ENCODE measurements at regions not wholly inside any gene's neighbourhood (a gene's known extent, or its start where the extent isn't known, plus 50 kb on each side); places are given as distances from the start of the nearest gene placed in this dataset.

DNA sequence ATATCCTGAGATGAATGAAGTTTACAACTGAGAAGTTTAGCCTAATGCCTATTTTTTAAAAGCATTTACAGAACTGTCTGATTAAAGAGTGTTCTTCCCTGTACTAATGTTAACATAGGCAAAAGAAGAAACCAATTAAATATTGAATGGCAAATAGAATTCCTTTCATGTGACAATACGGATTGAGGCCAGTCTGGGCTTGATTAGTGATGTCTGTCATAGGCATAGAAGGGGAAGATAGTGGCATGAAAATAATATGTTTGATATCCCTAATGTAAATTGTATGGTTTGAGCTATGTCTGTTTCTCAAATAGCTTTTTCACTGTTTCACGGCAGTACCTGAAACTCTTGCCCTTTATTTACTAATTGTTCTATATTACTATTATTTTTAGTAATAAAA is 443.1 kb upstream of the CLINT1 start:
- TF ChIP-seq, protein P1, sequence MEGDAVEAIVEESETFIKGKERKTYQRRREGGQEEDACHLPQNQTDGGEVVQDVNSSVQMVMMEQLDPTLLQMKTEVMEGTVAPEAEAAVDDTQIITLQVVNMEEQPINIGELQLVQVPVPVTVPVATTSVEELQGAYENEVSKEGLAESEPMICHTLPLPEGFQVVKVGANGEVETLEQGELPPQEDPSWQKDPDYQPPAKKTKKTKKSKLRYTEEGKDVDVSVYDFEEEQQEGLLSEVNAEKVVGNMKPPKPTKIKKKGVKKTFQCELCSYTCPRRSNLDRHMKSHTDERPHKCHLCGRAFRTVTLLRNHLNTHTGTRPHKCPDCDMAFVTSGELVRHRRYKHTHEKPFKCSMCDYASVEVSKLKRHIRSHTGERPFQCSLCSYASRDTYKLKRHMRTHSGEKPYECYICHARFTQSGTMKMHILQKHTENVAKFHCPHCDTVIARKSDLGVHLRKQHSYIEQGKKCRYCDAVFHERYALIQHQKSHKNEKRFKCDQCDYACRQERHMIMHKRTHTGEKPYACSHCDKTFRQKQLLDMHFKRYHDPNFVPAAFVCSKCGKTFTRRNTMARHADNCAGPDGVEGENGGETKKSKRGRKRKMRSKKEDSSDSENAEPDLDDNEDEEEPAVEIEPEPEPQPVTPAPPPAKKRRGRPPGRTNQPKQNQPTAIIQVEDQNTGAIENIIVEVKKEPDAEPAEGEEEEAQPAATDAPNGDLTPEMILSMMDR (IDR thresholded peaks at IDR 0.05; ENCODE audit: unreplicated experiment), result no peak
- no peak for DNase-seq (ENCODE audit: low spot score, unreplicated experiment)
- H3K27ac Mint-ChIP-seq, result no peak overlapping the region
- peaks cover 3% of the 10 kb centered on the region for H3K9me3 Mint-ChIP-seq (ENCODE audit: low read depth)
- no peaks in the 10 kb centered on the region for H3K4me1 Mint-ChIP-seq (ENCODE audit: low read depth)
- H3K27me3 Mint-ChIP-seq, result peaks cover 6% of the 10 kb centered on the region
- no peaks in the 10 kb centered on the region for H3K36me3 Mint-ChIP-seq (ENCODE audit: insufficient read depth)
- no peak overlapping the region for H3K4me3 Mint-ChIP-seq (ENCODE audit: low read depth)

DNA sequence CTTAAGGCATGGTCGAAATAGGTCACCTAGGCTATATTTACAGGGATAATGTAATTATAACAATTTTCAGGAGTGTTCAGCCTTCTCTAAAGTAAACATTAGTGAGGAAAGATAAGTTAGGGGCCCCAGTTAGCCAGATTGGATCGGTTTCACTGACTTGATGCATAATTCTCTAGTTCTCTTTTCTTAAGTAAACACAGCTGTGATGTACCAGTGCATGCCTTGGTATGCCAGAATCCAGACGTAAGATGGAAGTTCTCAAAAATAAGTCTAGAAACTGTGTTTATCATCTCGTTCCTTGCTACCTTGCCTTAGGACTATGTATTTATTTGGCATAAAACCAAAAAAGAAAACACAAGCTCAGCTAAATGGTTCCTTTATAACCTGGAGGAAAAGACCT is 442.2 kb upstream of the CLINT1 start:
- Mint-ChIP-seq H3K36me3 (ENCODE audit: insufficient read depth) (no peaks in the 10 kb centered on the region), H3K27ac (no peak overlapping the region), H3K4me1 (ENCODE audit: low read depth) (no peaks in the 10 kb centered on the region), H3K27me3 (peaks cover 6% of the 10 kb centered on the region), H3K9me3 (ENCODE audit: low read depth) (peaks cover 9% of the 10 kb centered on the region), H3K4me3 (ENCODE audit: low read depth) (no peak overlapping the region)
- DNase-seq (ENCODE audit: low spot score, unreplicated experiment), result no peak
- TF ChIP-seq, protein P1 (IDR thresholded peaks at IDR 0.05; ENCODE audit: unreplicated experiment), result no peak

DNA sequence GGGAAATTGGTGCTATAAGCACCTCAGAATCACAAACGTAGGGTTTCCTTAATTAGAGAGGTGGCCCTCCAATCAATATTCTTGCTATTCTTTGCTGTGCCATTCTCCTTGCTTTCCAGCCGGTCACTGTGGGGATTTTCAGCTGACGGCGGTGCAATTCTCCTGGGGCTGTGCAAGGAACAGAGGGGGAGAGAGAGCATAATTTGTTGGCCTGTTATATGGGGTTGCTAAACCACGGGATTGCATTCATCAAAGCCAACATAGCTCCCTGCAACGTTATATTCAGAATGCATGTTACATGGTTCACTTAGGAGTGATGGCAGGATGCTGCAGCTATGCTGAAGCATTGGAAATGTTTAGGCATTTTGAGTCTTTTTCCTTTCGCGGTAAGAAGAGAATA is 441.3 kb upstream of the CLINT1 start:
- TF ChIP-seq, protein P1 (IDR thresholded peaks at IDR 0.05; ENCODE audit: unreplicated experiment), result no peak
- peaks cover 9% of the 10 kb centered on the region for H3K9me3 Mint-ChIP-seq (ENCODE audit: low read depth)
- no peak for DNase-seq (ENCODE audit: low spot score, unreplicated experiment)
- no peaks in the 10 kb centered on the region for H3K4me1 Mint-ChIP-seq (ENCODE audit: low read depth)
- H3K36me3 Mint-ChIP-seq (ENCODE audit: insufficient read depth), result no peaks in the 10 kb centered on the region
- H3K4me3 Mint-ChIP-seq (ENCODE audit: low read depth), result no peak overlapping the region
- H3K27ac Mint-ChIP-seq, result no peak overlapping the region
- peaks cover 6% of the 10 kb centered on the region for H3K27me3 Mint-ChIP-seq

DNA sequence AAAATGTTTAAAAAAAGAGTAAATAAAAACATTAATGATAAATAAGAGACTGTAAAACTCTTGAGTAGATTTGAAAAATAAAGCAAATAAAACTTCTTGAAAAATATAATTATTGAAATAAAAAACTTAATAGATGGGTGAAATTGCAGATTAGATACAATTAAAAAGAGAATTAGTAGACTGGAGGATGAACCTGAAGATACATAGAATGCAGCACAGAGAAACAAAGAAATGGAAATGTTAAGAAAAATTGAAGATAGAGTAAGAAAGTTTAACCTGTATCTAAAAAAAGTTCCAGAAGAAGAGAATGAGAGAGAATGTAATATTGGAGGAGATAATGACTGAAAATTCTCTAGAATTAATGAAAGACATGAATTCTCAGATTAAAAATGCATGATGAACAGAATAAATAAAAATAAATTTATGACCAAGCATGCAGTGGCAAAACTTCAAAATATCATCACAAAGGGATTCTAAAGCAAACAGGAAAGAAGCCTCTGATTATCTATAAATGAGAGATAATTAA is 438.1 kb upstream of the CLINT1 start:
- H3K4me3 Mint-ChIP-seq (ENCODE audit: low read depth), result no peak overlapping the region
- TF ChIP-seq, protein P1 (IDR thresholded peaks at IDR 0.05; ENCODE audit: unreplicated experiment), result no peak
- DNase-seq (ENCODE audit: low spot score, unreplicated experiment), result no peak
- H3K27ac Mint-ChIP-seq, result no peak overlapping the region
- H3K36me3 Mint-ChIP-seq (ENCODE audit: insufficient read depth), result no peaks in the 10 kb centered on the region
- peaks cover 14% of the 10 kb centered on the region for H3K9me3 Mint-ChIP-seq (ENCODE audit: low read depth)
- no peaks in the 10 kb centered on the region for H3K27me3 Mint-ChIP-seq
- no peaks in the 10 kb centered on the region for H3K4me1 Mint-ChIP-seq (ENCODE audit: low read depth)

DNA sequence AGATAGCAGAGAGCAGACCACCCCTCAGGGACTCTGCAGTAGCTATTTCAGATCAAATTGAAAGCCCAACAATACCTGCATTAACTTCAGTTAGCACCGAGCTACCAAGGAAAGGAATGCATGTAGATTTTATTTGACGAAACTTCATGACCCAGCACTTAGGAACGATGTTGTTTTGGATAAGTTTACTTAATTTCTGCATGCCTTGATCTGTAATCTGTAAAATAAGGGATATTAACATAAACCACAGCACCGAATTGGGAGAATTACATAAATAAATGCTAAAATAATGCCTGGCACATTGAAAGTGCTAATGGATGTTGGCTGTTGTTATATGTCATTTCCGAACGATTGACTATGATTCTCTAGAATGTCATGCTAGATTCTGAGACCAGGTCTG is 435.8 kb upstream of the CLINT1 start:
- Mint-ChIP-seq H3K27ac (no peak overlapping the region), H3K27me3 (peaks cover 6% of the 10 kb centered on the region), H3K9me3 (ENCODE audit: low read depth) (peaks cover 14% of the 10 kb centered on the region), H3K36me3 (ENCODE audit: insufficient read depth) (no peaks in the 10 kb centered on the region), H3K4me3 (ENCODE audit: low read depth) (no peak overlapping the region), H3K4me1 (ENCODE audit: low read depth) (peaks cover 4% of the 10 kb centered on the region)
- no peak for DNase-seq (ENCODE audit: low spot score, unreplicated experiment)
- TF ChIP-seq, protein P1 (IDR thresholded peaks at IDR 0.05; ENCODE audit: unreplicated experiment), result no peak
